ELR (cell line): ENCODE measurements at regions not wholly inside any gene's neighbourhood (a gene's known extent, or its start where the extent isn't known, plus 50 kb on each side); places are given as distances from the start of the nearest gene placed in this dataset.

Source experiments
- DNase-seq: peaks from one replicate; pipeline ENCODE4 v3.0.0-alpha.2; 2015; ENCODE audit warnings: low read depth

GRCh38 chr2:4369826-4370419 lies 666.5 kb downstream of the DCDC2C start:
- no peak for DNase-seq

DNA sequence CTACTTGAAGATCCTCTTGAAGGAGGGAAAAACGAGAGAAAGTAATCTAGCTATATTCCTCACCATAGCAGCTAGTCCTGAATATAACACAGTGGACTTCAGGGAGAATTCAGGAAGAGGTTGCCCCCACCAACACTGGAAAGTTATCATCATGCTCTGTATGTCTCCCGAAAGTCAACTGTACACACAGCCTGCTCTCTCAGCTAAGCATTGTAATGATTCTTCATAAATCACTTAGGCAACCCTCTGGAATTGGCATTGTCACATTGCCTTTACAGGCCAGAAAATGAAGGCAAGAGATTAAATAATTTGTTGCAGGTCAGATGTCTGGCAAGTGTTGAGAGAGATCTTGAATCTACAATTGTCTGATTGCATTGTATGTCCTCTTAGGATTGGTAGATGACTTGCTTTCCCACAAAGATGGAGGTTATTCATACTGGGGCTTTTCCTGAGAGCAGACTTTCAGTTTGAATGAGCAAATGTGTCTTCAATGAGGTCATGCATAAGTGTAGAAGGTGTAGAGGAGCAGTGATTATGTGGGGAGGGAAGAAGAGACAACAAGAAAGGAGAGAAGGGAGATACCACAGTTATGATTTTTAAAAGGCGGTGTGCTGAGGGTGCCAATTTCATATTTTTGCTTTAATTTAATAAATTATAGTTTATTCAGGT lies 667.2 kb downstream of the DCDC2C start:
- DNase-seq: no peak

DNA sequence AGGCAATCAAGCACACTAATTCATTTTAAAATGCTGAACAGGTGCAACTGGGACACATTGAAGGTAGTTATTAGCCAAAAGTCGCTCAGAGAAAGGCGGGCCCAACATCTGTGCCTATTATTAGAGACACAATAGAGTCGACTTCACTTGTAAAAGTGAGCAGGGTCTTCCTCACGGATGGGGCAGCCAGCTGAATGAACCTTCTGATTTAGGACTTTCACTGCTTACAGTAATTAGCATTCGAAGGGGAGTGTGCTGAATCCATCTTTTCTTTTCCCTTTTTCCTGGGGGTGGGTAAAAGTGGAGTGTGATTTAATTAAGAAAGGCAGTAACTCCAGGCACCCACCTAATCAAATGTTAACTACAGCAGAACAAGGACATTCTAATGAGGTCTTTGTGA lies 677.7 kb downstream of the DCDC2C start:
- DNase-seq: no peak

DNA sequence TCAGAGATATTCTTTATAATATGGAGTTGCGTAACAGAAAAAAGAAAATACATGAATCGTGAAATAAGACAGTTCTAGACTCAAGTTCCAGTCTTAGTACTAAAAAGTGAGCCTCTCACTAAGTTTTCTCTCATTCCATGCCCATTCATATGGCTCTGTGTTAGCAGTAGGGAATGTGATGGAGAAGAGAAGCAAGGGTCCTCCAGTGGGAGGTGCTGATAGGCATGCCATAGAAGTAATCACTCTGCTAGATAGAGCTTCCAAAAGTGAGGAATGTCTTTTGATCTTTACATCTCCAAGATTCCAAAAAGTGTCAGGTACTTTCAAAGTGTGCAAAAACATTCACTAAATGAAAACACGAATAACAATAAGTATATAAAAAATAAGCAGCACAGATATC lies 678.4 kb downstream of the DCDC2C start:
- DNase-seq: no peak

GRCh38 chr2:4391013-4391412 lies 687.6 kb downstream of the DCDC2C start:
- no peak for DNase-seq

GRCh38 chr2:4404363-4404762 lies 701.0 kb downstream of the DCDC2C start:
- no peak for DNase-seq

DNA sequence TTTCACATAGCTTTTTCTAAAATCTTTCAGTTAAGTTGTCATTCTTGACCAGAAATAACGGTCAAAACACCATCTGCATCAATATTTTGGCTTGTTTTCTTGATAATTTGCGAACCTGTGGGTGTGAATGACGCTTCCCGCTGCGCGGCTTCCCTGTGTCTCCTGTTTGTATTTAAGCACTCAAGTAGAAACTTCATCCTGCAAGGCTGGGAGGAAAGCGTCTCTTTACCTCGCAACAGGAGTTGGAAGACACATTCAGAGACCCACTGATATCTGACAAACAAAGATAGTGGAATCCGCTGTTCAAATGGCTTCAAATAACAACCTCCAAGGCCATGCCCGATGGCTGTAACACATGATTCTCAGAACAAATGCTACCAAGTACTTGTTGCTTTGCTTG lies 704.9 kb downstream of the DCDC2C start:
- no peak for DNase-seq

- DNase-seq: no peak
Observed at GRCh38 chr2:4412637-4413187, 709.3 kb downstream of the DCDC2C start.

DNA sequence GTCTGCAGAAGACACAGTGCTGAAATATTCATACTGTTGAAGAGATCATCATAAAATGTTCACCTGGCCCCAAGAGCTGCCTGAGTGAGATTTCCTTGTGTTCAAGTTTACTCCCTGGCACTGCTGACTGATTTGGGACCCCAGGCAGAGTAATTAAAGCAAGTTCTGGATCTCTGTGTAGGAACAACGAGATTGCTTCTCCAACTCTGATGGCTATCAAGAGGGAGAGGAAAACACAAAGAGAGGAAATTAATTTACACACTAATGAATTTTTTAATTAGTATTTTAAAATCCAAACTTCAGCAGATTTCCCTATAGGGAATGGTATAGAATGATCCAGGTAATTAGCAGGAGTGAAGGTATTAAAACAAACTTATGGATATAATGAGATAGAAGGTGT lies 711.8 kb downstream of the DCDC2C start:
- DNase-seq: no peak

GRCh38 chr2:4415810-4416413 lies 712.5 kb downstream of the DCDC2C start:
- no peak for DNase-seq

GRCh38 chr2:4416431-4416830 lies 713.1 kb downstream of the DCDC2C start:
- no peak for DNase-seq

DNA sequence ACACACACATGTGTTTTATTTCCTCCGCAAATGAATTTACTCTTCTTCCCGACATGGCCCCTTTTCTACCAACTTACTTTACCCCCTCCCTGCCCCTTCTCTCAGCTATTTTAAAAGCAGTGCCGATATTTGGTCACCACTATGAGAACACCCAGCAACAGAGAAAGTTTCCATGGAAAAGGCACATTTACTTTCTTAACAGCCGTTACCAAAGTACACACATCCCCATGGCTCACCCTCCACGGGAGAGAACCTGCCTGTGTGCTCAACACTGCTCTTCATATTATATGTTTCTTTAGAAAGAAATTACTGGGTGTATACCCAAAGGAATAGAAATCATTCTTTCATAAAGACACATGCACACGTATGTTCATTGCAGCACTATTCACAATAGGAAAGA lies 714.4 kb downstream of the DCDC2C start:
- no peak for DNase-seq

DNA sequence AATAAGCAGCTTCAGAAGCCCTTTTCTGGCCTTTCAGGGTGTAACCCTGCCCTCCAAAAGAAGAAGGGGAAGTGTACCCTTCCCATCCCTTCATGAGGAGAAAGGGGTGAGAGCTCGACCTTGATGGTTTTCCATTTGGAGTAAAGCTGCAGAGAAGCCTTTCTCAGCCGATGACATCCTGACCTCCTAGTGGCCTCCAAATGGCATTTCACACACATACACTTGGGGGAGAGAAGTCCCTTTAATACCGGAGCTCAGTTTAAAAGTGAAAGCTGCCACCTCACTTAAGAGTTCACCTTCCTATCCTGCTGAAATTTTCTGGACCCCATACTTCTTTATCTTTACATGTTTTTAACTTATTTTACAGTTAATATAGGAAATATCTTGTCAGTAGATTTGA lies 716.7 kb downstream of the DCDC2C start:
- no peak for DNase-seq

DNA sequence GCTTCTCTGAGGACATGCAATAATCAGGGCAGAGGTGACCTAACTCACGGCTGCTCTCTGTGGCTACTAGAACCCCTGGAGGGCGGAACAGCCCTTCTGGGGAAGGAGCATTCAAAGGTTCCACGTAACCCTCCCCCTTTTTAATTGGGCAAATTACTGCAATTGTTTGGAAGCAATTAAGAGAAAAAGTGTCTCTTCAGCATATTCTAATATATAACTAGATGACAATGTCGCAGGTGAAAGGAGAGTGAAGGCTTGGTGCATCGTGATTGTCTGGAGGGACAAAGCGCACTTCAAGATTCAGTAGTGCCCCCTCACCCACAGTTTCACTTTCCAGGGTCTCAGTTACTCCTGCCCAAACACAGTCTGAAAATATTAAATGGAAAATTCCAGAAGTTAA lies 720.8 kb downstream of the DCDC2C start:
- DNase-seq: no peak

- no peak for DNase-seq
Observed at GRCh38 chr2:4427083-4427482, 723.7 kb downstream of the DCDC2C start.

GRCh38 chr2:4445821-4446220 lies 742.4 kb downstream of the DCDC2C start:
- no peak for DNase-seq

- no peak for DNase-seq
Observed at GRCh38 chr2:4454907-4455306, 751.5 kb downstream of the DCDC2C start.

DNA sequence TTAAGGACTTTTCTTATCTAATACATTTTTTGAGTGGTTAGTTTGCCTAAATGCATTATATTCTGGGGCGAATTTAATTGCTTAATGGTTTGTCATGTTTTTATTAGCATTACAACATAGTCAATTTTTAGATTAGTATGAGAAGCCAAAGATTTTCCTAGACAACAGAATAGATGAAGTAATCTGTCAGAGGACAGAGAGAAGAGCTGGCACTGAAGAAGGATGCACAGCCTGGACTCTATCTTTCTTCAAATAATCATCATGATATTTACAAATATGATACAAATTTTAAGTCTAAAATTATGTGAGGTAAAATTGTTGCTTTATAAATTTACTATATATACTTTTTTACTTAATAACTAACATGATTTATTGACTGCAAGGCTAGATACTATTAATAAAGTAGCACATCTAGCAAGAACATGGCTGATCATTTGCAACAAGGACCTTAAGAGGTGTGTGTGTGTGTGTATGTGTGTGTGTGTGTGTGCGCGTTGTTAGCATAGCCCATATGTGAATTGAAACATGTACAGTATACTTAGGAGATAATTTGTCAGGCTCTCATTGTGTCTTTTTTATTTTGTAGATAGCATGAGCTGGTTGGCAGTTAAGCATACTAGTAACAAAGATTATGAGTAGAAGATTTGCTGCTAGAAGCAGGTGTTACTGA lies 752.2 kb downstream of the DCDC2C start:
- no peak for DNase-seq

DNA sequence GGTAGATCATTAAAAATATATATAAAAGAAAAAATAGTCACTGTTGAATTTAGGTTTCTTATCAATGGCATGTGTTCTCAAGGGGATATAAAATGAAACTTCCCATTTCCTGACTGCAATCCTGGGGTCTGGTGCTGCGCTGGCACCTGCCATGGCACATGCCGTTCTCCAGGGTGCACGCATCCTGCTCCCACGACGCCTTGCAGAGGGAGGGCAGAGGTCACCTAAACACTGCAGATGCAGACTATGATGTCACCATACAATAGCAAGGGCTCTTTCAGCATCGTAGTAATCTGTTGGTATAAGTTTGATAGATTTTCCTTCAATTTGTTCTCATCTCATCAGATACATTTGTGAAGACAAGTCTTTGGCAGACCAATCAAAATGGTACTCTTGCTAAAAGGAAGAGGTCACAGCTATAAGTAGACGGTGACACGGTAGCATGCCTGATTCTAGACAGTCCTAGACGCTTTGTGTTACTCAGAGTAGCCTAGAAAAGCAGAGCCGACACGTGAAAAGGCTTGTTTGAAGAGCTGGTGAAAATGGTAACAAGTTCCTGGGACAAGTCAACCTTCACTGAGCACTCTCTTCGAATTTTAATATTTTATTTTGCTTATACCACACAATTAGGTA lies 761.4 kb downstream of the DCDC2C start:
- DNase-seq: no peak

- no peak for DNase-seq
Observed at GRCh38 chr2:4465671-4466070, 762.3 kb downstream of the DCDC2C start.

- DNase-seq: no peak
Observed at GRCh38 chr2:4475618-4476017, 772.2 kb downstream of the DCDC2C start.

- DNase-seq: no peak
Observed at GRCh38 chr2:4483050-4483449, 779.7 kb downstream of the DCDC2C start.
